GM10266 (cell line): ENCODE measurements at regions not wholly inside any gene's neighbourhood (a gene's known extent, or its start where the extent isn't known, plus 50 kb on each side); places are given as distances from the start of the nearest gene placed in this dataset.

Source experiments
- DNase-seq: peaks from one replicate; pipeline ENCODE4 v3.0.0; 2012; ENCODE audit errors: extremely low spot score
- TF ChIP-seq, protein P1 (sequence below): IDR thresholded peaks from 2 replicates; pipeline ENCODE4 v1.5.1; 2012; ENCODE audit warnings: mild to moderate bottlenecking, low read depth; ENCODE audit not compliant: control insufficient read depth, insufficient read depth; ENCODE audit errors: missing control alignments

DNA sequence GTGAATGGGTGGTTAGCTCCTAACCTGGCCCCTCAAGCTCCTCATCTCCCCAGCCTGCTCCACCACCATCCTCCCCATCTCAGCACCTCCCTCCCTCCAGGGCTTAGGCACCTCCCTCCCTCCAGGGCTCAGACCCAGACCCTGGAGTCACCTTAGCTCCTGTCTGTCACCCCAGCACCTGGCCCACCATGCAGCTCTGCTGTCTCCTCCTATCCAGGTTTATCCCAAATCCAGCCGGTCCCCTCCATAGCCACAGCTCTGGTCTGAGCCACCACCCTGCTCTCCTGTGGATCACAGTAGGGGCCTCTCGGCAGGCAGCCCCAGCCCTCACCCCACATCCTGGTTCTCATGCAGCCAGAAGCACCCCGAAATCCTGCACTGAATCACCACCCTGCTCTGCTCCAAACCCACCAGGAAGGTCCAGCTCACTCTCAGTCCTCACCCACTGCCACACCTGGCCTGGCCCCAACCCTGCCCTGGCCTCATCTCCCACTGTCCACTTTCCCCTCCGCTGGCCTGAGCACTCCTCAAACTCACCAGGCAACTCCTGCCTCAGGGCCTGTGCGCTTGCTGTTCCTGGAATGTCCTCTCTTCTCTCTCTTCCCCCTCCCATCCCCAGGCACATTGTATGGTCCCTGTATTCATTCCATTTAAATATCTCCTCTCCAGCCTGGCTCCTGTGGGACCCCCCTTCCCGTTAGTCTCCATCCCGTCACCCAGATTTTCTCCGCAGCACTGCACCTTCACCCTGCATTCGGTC lies 62.6 kb downstream of the DIO3 start:
- DNase-seq: no peak
- TF ChIP-seq, protein P1, sequence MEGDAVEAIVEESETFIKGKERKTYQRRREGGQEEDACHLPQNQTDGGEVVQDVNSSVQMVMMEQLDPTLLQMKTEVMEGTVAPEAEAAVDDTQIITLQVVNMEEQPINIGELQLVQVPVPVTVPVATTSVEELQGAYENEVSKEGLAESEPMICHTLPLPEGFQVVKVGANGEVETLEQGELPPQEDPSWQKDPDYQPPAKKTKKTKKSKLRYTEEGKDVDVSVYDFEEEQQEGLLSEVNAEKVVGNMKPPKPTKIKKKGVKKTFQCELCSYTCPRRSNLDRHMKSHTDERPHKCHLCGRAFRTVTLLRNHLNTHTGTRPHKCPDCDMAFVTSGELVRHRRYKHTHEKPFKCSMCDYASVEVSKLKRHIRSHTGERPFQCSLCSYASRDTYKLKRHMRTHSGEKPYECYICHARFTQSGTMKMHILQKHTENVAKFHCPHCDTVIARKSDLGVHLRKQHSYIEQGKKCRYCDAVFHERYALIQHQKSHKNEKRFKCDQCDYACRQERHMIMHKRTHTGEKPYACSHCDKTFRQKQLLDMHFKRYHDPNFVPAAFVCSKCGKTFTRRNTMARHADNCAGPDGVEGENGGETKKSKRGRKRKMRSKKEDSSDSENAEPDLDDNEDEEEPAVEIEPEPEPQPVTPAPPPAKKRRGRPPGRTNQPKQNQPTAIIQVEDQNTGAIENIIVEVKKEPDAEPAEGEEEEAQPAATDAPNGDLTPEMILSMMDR: no peak

DNA sequence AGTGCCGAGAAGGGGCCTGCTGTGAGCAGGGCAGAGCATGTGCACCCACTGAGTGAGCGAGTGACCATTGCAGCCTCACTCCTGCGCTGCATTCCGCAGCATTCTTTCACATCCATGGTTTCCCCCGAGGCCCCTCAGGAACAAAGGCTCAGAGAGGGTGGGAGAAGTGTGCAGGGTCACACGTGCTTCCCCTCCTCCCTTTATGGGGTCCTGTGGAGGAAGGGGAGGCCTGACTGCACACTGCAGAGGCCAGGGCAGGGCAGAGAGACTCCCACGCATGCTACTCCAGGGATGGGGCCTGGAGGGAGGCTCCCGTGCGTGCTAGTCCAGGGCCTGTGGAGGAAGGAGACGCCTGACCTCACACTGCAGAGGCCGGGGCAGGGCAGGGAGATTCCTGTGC lies 63.2 kb downstream of the DIO3 start:
- no peak for DNase-seq
- TF ChIP-seq, protein P1: no peak

DNA sequence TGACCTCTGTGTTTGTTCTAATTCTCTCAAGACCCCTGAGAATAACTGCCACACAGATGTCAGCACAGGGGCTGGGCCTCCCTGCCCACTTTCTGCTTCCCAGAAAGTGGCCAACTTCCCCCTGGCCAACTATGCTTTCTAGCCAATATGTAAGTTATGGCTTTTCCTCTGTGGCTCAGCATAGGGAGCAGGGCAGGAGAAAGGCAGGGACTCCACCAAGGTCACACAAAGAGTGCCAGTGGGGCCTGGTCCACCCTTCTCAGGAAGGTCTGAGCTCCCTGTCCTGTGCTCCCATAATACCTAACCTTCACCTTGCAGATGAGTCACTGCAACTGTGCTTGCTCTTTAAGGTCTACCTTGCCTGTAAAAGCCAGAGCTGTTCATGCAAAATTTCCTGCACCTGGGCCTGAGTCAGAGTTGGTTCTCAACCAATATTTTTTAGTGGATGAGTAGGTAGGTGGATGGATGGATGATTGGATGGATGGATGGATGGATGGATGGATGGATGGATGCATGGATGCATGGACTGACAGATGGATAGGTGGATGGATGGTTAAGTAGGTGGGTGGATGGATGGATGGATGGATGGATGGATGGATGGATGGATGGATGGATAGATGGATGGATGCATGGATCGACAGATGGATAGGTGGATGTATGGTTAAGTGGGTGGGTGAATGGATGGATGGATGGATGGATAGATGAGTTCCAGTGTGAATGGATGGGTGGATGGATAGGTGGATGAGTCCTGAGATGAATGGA lies 64.2 kb downstream of the DIO3 start:
- TF ChIP-seq, protein P1: no peak
- DNase-seq: no peak

DNA sequence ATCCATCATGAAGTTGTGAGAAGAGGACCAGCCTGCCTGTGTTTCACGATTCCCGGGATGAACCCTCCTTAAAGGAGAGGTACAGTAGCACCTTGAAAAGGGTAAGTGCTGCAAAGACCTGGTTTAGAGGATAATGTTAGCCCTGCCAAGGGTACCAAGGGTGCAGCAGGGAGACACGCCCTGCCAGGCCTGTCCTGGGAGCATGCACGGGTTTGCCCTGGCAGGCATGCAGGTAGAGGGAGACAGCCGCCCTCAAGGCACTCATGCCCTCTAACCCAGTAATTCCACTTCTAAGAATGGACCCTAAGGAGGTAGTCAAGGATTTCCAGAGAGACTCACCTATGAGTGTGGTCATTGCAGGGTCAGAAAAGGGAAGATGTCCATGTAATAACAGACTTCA lies 65.0 kb downstream of the DIO3 start:
- TF ChIP-seq, protein P1: no peak
- no peak for DNase-seq

DNA sequence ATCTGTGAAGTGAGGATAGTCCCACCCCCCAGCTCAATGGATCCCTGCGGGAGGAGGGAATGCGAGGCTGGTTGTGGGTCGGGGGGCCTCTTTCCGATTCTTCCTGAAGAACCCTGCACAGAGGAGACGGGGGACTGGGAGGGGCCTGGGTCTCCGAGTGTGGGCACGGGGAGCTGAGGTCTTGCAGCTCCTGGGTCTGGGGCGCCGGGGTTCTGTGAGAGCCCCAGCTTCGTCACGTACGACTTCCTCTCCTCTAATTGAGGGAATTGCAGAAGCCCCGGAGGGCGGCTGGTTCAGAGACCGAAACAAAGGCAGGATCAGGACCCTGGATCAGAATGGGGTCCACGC lies 66.6 kb downstream of the DIO3 start:
- TF ChIP-seq, protein P1: no peak
- no peak for DNase-seq

DNA sequence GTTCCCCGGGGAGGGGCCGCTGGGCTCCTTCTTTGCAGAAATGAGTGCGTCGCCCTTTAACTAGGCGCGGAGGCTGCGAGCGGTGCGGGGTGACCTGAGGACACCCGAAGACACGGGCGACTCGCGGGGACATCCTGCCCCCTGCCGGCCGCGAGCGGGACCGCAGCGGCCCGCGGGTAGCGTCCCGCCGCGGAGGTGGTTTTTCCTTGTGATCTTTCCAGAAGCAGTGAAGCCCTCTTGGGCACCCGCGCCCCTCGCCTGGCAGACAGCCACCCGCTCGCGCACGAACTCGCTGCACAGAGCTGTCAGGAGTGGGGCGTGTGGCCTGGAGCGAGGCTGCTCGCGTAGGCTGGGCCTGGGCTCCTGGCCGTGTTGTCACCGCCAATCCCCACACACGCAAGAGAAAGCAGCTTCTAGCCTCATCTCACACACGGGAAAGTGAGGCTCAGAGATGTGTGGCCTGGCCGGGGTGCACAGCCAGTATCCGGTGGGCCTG lies 67.2 kb downstream of the DIO3 start:
- peak; percentile 88 for DNase-seq
- TF ChIP-seq, protein P1: peak; percentile 94

DNA sequence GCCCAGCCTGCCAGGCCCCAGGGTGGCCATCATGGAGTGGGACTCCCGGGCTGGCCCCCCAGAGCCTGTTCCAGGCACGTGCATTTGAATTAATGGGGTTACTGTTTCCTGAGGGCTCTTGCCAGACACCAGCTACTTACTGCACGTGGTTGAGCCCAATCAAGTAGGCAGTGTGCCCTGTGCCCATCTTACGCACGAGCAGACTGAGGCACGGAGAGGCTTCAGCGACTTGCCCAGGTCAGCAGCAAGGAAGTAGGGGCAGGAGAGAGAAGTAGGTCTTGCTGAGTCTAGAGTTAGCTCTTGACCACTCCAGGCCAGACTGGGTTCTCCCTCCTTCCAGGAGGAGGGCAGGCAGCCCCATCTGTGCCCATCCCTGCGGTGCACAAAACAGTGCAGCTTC lies 67.7 kb downstream of the DIO3 start:
- TF ChIP-seq, protein P1: no peak
- no peak for DNase-seq
